GM13976 (cell line): ENCODE measurements at regions not wholly inside any gene's neighbourhood (a gene's known extent, or its start where the extent isn't known, plus 50 kb on each side); places are given as distances from the start of the nearest gene placed in this dataset.

Experiments
- DNase-seq: peaks from one replicate; pipeline ENCODE4 v3.0.0; 2012; ENCODE audit warnings: low spot score
- CTCF ChIP-seq: IDR thresholded peaks from 2 replicates; pipeline ENCODE4 v1.5.1; 2012; ENCODE audit warnings: borderline replicate concordance, mild to moderate bottlenecking; ENCODE audit not compliant: insufficient read depth; ENCODE audit errors: extremely low read depth, missing control alignments, control extremely low read depth
- in situ Hi-C: fragments of 300-500 bp; cut with MboI; formaldehyde crosslinking; loops from one replicate; pipeline ENCODE4 v1.12.0; 2022; ENCODE audit warnings: low sequenced_read_pairs, mixed read lengths, inconsistent platforms; ENCODE audit not compliant: unreplicated experiment

- DNase-seq: no peak
- in situ Hi-C loops: no loop called here
- no peak for TF ChIP-seq CTCF
Observed at GRCh38 chr11:10382518-10382917, 72.5 kb upstream of the AMPD3 start.

- no peak for TF ChIP-seq CTCF
- DNase-seq: no peak
- in situ Hi-C loops: no loop called here
Observed at GRCh38 chr11:10385696-10386095, 69.4 kb upstream of the AMPD3 start.

GRCh38 chr11:10386361-10386760 lies 68.7 kb upstream of the AMPD3 start:
- DNase-seq: no peak
- no peak for TF ChIP-seq CTCF
- in situ Hi-C loops: no loop called here

GRCh38 chr11:10386861-10387205 lies 68.2 kb upstream of the AMPD3 start:
- no peak for DNase-seq
- no peak for TF ChIP-seq CTCF
- in situ Hi-C loops: no loop called here

- DNase-seq: no peak
- no peak for TF ChIP-seq CTCF
- in situ Hi-C loops: no loop called here
Observed at GRCh38 chr11:10387206-10388083, 67.6 kb upstream of the AMPD3 start.

GRCh38 chr11:10388101-10388500 lies 67.0 kb upstream of the AMPD3 start:
- no peak for DNase-seq
- in situ Hi-C loops: no loop called here

More at GRCh38 chr11:10388101-10388500, 67.0 kb upstream of the AMPD3 start:
- TF ChIP-seq CTCF: no peak
